ENCODE measurements at regions not wholly inside any gene's neighbourhood (a gene's known extent, or its start where the extent isn't known, plus 50 kb on each side); places are given as distances from the start of the nearest gene placed in this dataset.

GRCh38 chr4:8796096-8796495 is 75.5 kb downstream of the HMX1 start:
- Histone ChIP-seq H3K9me3 (no peaks in the 10 kb centered on the region), H3K4me3 (no peak overlapping the region), H3K4me1 (replicated peaks) (no peaks in the 10 kb centered on the region), H3K27me3 (replicated peaks; ENCODE audit: insufficient read depth) (peaks cover 2% of the 10 kb centered on the region), H3K27ac (no peak overlapping the region), H3K36me3 (no peaks in the 10 kb centered on the region)
- WGBS: 93% methylated on average over 9 of the region's 9 CpGs
- TF ChIP-seq POLR2AphosphoS5 (IDR thresholded peaks at IDR 0.05) (no peak), CTCF (IDR thresholded peaks at IDR 0.05) (no peak), POLR2A (IDR thresholded peaks at IDR 0.05) (no peak)
- no peak for DNase-seq (ENCODE audit: low spot score)
- intact Hi-C loops (cut with DNase I): no loop called here

- no peaks in the 10 kb centered on the region for H3K36me3 ChIP-seq
- intact Hi-C loops (cut with DNase I): no loop called here
These were observed 76.5 kb downstream of the HMX1 start for GRCh38 chr4:8795140-8795539.

GRCh38 chr4:8794491-8794890 is 77.1 kb downstream of the HMX1 start:
- Histone ChIP-seq H3K27ac (no peak overlapping the region), H3K4me3 (no peak overlapping the region), H3K4me1 (replicated peaks) (no peaks in the 10 kb centered on the region), H3K27me3 (replicated peaks; ENCODE audit: insufficient read depth) (peaks cover 2% of the 10 kb centered on the region), H3K36me3 (no peaks in the 10 kb centered on the region), H3K9me3 (no peaks in the 10 kb centered on the region)
- 88% methylated on average over 18 of the region's 18 CpGs for WGBS
- TF ChIP-seq POLR2AphosphoS5 (IDR thresholded peaks at IDR 0.05): no peak
- no peak for TF ChIP-seq POLR2A (IDR thresholded peaks at IDR 0.05)
- TF ChIP-seq CTCF (IDR thresholded peaks at IDR 0.05): no peak
- intact Hi-C loops (cut with DNase I): no loop called here
- DNase-seq (ENCODE audit: low spot score): no peak

More at GRCh38 chr4:8795140-8795539, 76.5 kb downstream of the HMX1 start:
- Histone ChIP-seq H3K4me1 (replicated peaks) (no peaks in the 10 kb centered on the region), H3K9me3 (no peaks in the 10 kb centered on the region), H3K4me3 (no peak overlapping the region), H3K27ac (no peak overlapping the region), H3K27me3 (replicated peaks; ENCODE audit: insufficient read depth) (peaks cover 2% of the 10 kb centered on the region)
- TF ChIP-seq POLR2A (IDR thresholded peaks at IDR 0.05) (no peak), CTCF (IDR thresholded peaks at IDR 0.05) (no peak), POLR2AphosphoS5 (IDR thresholded peaks at IDR 0.05) (no peak)
- 39% methylated on average over 12 of the region's 12 CpGs for WGBS
- no peak for DNase-seq (ENCODE audit: low spot score)

GRCh38 chr4:8793571-8794160 is 78.0 kb downstream of the HMX1 start:
- Histone ChIP-seq H3K4me3 (no peak overlapping the region), H3K36me3 (no peaks in the 10 kb centered on the region), H3K27ac (no peak overlapping the region), H3K27me3 (replicated peaks; ENCODE audit: insufficient read depth) (peaks cover 7% of the 10 kb centered on the region), H3K9me3 (no peaks in the 10 kb centered on the region), H3K4me1 (replicated peaks) (no peaks in the 10 kb centered on the region)
- intact Hi-C loops (cut with DNase I): no loop called here
- no peak for DNase-seq (ENCODE audit: low spot score)
- TF ChIP-seq CTCF (IDR thresholded peaks at IDR 0.05) (no peak), POLR2AphosphoS5 (IDR thresholded peaks at IDR 0.05) (no peak), POLR2A (IDR thresholded peaks at IDR 0.05) (no peak)
- WGBS: 56% methylated on average over 11 of the region's 11 CpGs

- no peaks in the 10 kb centered on the region for H3K9me3 ChIP-seq
- H3K4me3 ChIP-seq: no peak overlapping the region
- TF ChIP-seq CTCF (IDR thresholded peaks at IDR 0.05) (no peak), POLR2A (IDR thresholded peaks at IDR 0.05) (no peak), POLR2AphosphoS5 (IDR thresholded peaks at IDR 0.05) (no peak)
- peaks cover 8% of the 10 kb centered on the region for H3K27me3 ChIP-seq (replicated peaks; ENCODE audit: insufficient read depth)
- WGBS: 80% methylated on average over 10 of the region's 10 CpGs
- no peak overlapping the region for H3K27ac ChIP-seq
- H3K36me3 ChIP-seq: no peaks in the 10 kb centered on the region
- no peaks in the 10 kb centered on the region for H3K4me1 ChIP-seq (replicated peaks)
- no peak for DNase-seq (ENCODE audit: low spot score)
- intact Hi-C loops (cut with DNase I): no loop called here
These were observed 79.1 kb downstream of the HMX1 start for GRCh38 chr4:8792491-8792890.
